Tibial nerve (tissue), 3 donors: ENCODE measurements at regions not wholly inside any gene's neighbourhood (a gene's known extent, or its start where the extent isn't known, plus 50 kb on each side); places are given as distances from the start of the nearest gene placed in this dataset.

ENCODE experiments used
- POLR2A ChIP-seq, 2 donors: fragments of 450-650 bp; IDR thresholded peaks; one replicate each; pipeline ENCODE4 v1.6.1; 2017; ENCODE audit warnings: antibody characterized with exemption in 2 of 2, mild to moderate bottlenecking in 2 of 2, moderate library complexity in 2 of 2
- TF ChIP-seq, protein P1 (sequence below), 5 experiments: fragments of 200-600 bp in 3 of 5; fragments of 450-650 bp in 2 of 5; sonication (generic) in 3 of 5; IDR thresholded peaks; one replicate each; pipeline ENCODE4 v1.5.1; 2016 to 2019; ENCODE audit warnings: antibody characterized with exemption in 5 of 5, mild to moderate bottlenecking in 3 of 5, moderate library complexity in 2 of 5

GRCh38 chr6:74971633-74972032, 234.2 kb downstream of the COL12A1 start:
- TF ChIP-seq, protein P1, sequence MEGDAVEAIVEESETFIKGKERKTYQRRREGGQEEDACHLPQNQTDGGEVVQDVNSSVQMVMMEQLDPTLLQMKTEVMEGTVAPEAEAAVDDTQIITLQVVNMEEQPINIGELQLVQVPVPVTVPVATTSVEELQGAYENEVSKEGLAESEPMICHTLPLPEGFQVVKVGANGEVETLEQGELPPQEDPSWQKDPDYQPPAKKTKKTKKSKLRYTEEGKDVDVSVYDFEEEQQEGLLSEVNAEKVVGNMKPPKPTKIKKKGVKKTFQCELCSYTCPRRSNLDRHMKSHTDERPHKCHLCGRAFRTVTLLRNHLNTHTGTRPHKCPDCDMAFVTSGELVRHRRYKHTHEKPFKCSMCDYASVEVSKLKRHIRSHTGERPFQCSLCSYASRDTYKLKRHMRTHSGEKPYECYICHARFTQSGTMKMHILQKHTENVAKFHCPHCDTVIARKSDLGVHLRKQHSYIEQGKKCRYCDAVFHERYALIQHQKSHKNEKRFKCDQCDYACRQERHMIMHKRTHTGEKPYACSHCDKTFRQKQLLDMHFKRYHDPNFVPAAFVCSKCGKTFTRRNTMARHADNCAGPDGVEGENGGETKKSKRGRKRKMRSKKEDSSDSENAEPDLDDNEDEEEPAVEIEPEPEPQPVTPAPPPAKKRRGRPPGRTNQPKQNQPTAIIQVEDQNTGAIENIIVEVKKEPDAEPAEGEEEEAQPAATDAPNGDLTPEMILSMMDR (IDR thresholded peaks at IDR 0.05): no peak
- TF ChIP-seq POLR2A (IDR thresholded peaks at IDR 0.05): no peak
